ENCODE measurements at regions not wholly inside any gene's neighbourhood (a gene's known extent, or its start where the extent isn't known, plus 50 kb on each side); places are given as distances from the start of the nearest gene placed in this dataset.

DNA sequence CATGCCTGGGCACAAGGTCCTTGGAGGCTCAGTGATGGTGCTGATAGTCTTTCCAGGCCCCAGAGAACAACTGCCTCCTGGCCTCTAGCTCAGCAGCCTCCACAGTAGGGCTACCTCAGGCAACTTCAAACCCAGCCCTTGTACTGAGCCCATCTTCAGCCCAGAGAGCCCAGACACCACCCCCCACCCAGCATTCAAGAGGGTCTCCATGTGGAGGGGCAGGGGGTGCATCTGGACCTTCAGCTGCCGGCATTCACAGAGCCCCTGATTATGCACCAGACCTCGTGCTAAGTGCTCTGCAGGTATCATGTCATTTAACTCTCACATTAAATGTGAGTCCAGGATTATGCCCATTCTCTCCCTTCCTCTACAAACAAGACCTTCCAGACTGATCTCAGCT lies 197.0 kb upstream of the ZC3H12A start:
- H3K27me3 ChIP-seq (ENCODE audit: insufficient read depth, low read length): no peaks in the 10 kb centered on the region
- no peak overlapping the region for H3K4me2 ChIP-seq (ENCODE audit: insufficient read depth, insufficient read length, low read length)
- TF ChIP-seq, protein P1, sequence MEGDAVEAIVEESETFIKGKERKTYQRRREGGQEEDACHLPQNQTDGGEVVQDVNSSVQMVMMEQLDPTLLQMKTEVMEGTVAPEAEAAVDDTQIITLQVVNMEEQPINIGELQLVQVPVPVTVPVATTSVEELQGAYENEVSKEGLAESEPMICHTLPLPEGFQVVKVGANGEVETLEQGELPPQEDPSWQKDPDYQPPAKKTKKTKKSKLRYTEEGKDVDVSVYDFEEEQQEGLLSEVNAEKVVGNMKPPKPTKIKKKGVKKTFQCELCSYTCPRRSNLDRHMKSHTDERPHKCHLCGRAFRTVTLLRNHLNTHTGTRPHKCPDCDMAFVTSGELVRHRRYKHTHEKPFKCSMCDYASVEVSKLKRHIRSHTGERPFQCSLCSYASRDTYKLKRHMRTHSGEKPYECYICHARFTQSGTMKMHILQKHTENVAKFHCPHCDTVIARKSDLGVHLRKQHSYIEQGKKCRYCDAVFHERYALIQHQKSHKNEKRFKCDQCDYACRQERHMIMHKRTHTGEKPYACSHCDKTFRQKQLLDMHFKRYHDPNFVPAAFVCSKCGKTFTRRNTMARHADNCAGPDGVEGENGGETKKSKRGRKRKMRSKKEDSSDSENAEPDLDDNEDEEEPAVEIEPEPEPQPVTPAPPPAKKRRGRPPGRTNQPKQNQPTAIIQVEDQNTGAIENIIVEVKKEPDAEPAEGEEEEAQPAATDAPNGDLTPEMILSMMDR (conservative IDR thresholded peaks at IDR 0.05): no peak
- H2AFZ ChIP-seq (ENCODE audit: low read length): no peak overlapping the region
- H4K20me1 ChIP-seq (ENCODE audit: control insufficient read depth, insufficient read depth, insufficient read length): no peaks in the 10 kb centered on the region
- no CpG with 5 or more reads among the region's 2 CpGs for WGBS (ENCODE audit: extremely low coverage, insufficient read length, low lambda C conversion rate)
- H3K36me3 Mint-ChIP-seq (ENCODE audit: insufficient read depth in 1 of 3, low read depth in 3 of 3): peaks cover 0 to 11% (median 6%) of the 10 kb centered on the region in 3 experiments; a peak in 4 of 7 replicates
- H2BK15ac ChIP-seq (ENCODE audit: low read depth, low read length): no peak overlapping the region
- no peak overlapping the region for H3K4me3 Mint-ChIP-seq
- no peak overlapping the region for H4K5ac ChIP-seq (ENCODE audit: insufficient read length, low read depth, low read length)
- no peak overlapping the region for H2BK20ac ChIP-seq (ENCODE audit: low read depth, low read length, poor library complexity, severe bottlenecking)
- H3K9ac ChIP-seq (ENCODE audit: extremely low read depth, insufficient read length, low read length): no peak overlapping the region
- H3K14ac ChIP-seq (ENCODE audit: insufficient read depth, low read length): no peak overlapping the region
- H3K23me2 ChIP-seq (ENCODE audit: insufficient read length, low read depth, low read length, poor library complexity, severe bottlenecking): no peaks in the 10 kb centered on the region
- no peaks in the 10 kb centered on the region for H3K79me1 ChIP-seq (ENCODE audit: insufficient read depth, low read depth, low read length, poor library complexity, severe bottlenecking)
- no peak overlapping the region for H3K4ac ChIP-seq (ENCODE audit: low read depth, low read length)
- H3K56ac ChIP-seq (ENCODE audit: insufficient read length, low read depth, low read length): no peak overlapping the region
- H3K4me1 Mint-ChIP-seq: peaks cover 17 to 34% of the 10 kb centered on the region in 2 experiments
- peaks cover 15 to 16% of the 10 kb centered on the region in 2 experiments for H3K9me3 Mint-ChIP-seq
- no peaks in the 10 kb centered on the region; the same call in 1 of the 2 replicates for H3K4me1 ChIP-seq (ENCODE audit: insufficient read depth, low read length)
- no peak overlapping the region for H2BK5ac ChIP-seq (ENCODE audit: insufficient read length, low read length)
- no peak overlapping the region for H4K8ac ChIP-seq (replicated peaks; ENCODE audit: insufficient read length, low read depth, low read length)
- no peak overlapping the region for H3K27ac ChIP-seq (ENCODE audit: insufficient read length, low read depth, low read length)
- H3K27me3 Mint-ChIP-seq (ENCODE audit: low read depth): peaks cover 12% of the 10 kb centered on the region
- H4K91ac ChIP-seq (ENCODE audit: insufficient read length, low read depth, low read length): no peak overlapping the region
- no peak overlapping the region for H3K27ac Mint-ChIP-seq
- no peaks in the 10 kb centered on the region for H3K9me3 ChIP-seq (ENCODE audit: control insufficient read depth, low read depth, low read length)
- H3T11ph ChIP-seq (ENCODE audit: low read length): no peak overlapping the region
- DNase-seq: no peak
- no peak overlapping the region for H2BK120ac ChIP-seq (ENCODE audit: low read depth, low read length, poor library complexity, severe bottlenecking)
- H3K79me2 ChIP-seq (ENCODE audit: insufficient read depth, low read length): no peaks in the 10 kb centered on the region
- H2BK12ac ChIP-seq (ENCODE audit: insufficient read length, low read depth, low read length): no peak overlapping the region
- H3K18ac ChIP-seq (ENCODE audit: insufficient read length, low read depth, low read length): no peak overlapping the region
- no peak overlapping the region for H2AK5ac ChIP-seq (ENCODE audit: insufficient read length, low read length)
- no peak overlapping the region for H3K23ac ChIP-seq (ENCODE audit: insufficient read length, low read depth, low read length)

Data from H9 (cell line).